ENCODE measurements at regions not wholly inside any gene's neighbourhood (a gene's known extent, or its start where the extent isn't known, plus 50 kb on each side); places are given as distances from the start of the nearest gene placed in this dataset.
"Not testable (repeated sequence)": the region's sequence is repeated elsewhere in the genome, so short reads cannot be mapped to it uniquely, and the experiment has no call there.

- not testable (repeated sequence) for DNase-seq (ENCODE audit: extremely low read depth in 1 of 11, low read depth in 9 of 11, low spot score in 4 of 11)
Measured at GRCh38 chr15:30749048-30749447, 123.1 kb downstream of the ARHGAP11B start.

- DNase-seq (ENCODE audit: extremely low read depth in 1 of 11, low read depth in 9 of 11, low spot score in 4 of 11), result not testable (repeated sequence)
Measured at GRCh38 chr15:30755036-30755687, 129.2 kb downstream of the ARHGAP11B start.

GRCh38 chr15:30760633-30761032 is 134.7 kb downstream of the ARHGAP11B start:
- DNase-seq (ENCODE audit: extremely low read depth in 1 of 11, low read depth in 9 of 11, low spot score in 4 of 11), result not testable (repeated sequence)

GRCh38 chr15:30761365-30761764 is 135.4 kb downstream of the ARHGAP11B start:
- not testable (repeated sequence) for DNase-seq (ENCODE audit: extremely low read depth in 1 of 11, low read depth in 9 of 11, low spot score in 4 of 11)

GRCh38 chr15:30769390-30770124 is 134.2 kb upstream of the FAN1 start:
- DNase-seq (ENCODE audit: extremely low read depth in 1 of 11, low read depth in 9 of 11, low spot score in 4 of 11), result not testable (repeated sequence)

GRCh38 chr15:30770759-30771158 is 133.0 kb upstream of the FAN1 start:
- no peak for DNase-seq (ENCODE audit: extremely low read depth in 1 of 11, low read depth in 9 of 11, low spot score in 4 of 11)

- no peak for DNase-seq (ENCODE audit: extremely low read depth in 1 of 11, low read depth in 9 of 11, low spot score in 4 of 11)
Measured at GRCh38 chr15:30783019-30783418, 120.7 kb upstream of the FAN1 start.

GRCh38 chr15:30788595-30788994 is 115.1 kb upstream of the FAN1 start:
- no peak for DNase-seq (ENCODE audit: extremely low read depth in 1 of 11, low read depth in 9 of 11, low spot score in 4 of 11)

- no peak for DNase-seq (ENCODE audit: extremely low read depth in 1 of 11, low read depth in 9 of 11, low spot score in 4 of 11)
Measured at GRCh38 chr15:30791239-30792175, 112.2 kb upstream of the FAN1 start.

GRCh38 chr15:30792843-30793242 is 110.9 kb upstream of the FAN1 start:
- DNase-seq (ENCODE audit: extremely low read depth in 1 of 11, low read depth in 9 of 11, low spot score in 4 of 11), result not testable (repeated sequence)

- DNase-seq (ENCODE audit: extremely low read depth in 1 of 11, low read depth in 9 of 11, low spot score in 4 of 11), result no peak
Measured at GRCh38 chr15:30794388-30794787, 109.3 kb upstream of the FAN1 start.

- not testable (repeated sequence) for DNase-seq (ENCODE audit: extremely low read depth in 1 of 11, low read depth in 9 of 11, low spot score in 4 of 11)
Measured at GRCh38 chr15:30799565-30799964, 104.2 kb upstream of the FAN1 start.

- not testable (repeated sequence) for DNase-seq (ENCODE audit: extremely low read depth in 1 of 11, low read depth in 9 of 11, low spot score in 4 of 11)
Measured at GRCh38 chr15:30801140-30801895, 102.4 kb upstream of the FAN1 start.

GRCh38 chr15:30802001-30802400 is 101.7 kb upstream of the FAN1 start:
- DNase-seq (ENCODE audit: extremely low read depth in 1 of 11, low read depth in 9 of 11, low spot score in 4 of 11), result not testable (repeated sequence)

GRCh38 chr15:30803703-30804102 is 100.0 kb upstream of the FAN1 start:
- not testable (repeated sequence) for DNase-seq (ENCODE audit: extremely low read depth in 1 of 11, low read depth in 9 of 11, low spot score in 4 of 11)

- no peak for DNase-seq (ENCODE audit: extremely low read depth in 1 of 11, low read depth in 9 of 11, low spot score in 4 of 11)
Measured at GRCh38 chr15:30816430-30816829, 87.3 kb upstream of the FAN1 start.

GRCh38 chr15:30823068-30823813 is 80.5 kb upstream of the FAN1 start:
- not testable (repeated sequence) for DNase-seq (ENCODE audit: extremely low read depth in 1 of 11, low read depth in 9 of 11, low spot score in 4 of 11)

- no peak for DNase-seq (ENCODE audit: extremely low read depth in 1 of 11, low read depth in 9 of 11, low spot score in 4 of 11)
Measured at GRCh38 chr15:30824518-30825195, 79.1 kb upstream of the FAN1 start.
